ENCODE measurements at regions not wholly inside any gene's neighbourhood (a gene's known extent, or its start where the extent isn't known, plus 50 kb on each side); places are given as distances from the start of the nearest gene placed in this dataset.
A peak's percentile ranks its signal among the peaks of the same experiment; 100 is the strongest.

DNA sequence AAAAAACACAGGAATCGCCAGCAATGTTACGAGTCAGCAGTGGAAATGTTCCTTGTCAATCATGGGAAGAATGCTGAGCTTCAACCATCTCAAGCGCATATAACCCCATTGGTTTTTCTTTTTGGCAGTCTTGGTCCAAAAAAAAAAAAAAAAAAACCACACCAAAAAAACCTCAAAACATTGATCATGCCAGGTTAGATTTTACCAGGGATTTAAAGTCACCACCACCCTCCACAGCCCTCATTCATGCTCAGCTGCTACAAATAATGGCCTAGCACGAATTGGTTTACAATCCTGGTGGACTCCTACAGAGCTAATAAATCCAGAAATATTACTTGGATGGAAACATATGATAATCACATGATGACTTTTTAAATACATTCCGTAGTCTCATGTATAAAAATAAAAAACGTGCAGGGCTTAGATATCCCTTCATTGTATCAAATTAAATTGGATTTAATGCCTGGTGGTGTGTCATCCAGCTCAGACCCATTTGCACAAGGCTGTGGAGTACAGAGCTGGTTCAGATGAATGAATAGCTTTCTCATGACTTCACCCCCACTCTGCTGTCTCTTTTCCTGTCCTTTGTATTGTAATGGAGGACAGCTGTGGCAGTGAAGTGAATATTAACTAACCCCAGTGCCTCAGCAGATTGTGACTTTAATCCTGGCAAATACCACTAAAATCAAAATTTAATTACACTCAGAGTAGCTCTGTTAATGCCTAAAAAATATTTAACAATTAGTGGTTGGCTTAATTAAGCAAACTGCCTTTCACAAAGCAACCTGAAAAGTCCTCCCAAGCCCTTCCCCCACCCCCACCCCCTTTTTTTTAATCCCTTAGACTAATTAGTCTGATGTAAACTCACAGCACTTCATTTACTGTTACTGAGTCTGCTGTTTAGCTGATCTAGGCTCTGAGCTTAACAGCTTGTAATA is 626.5 kb upstream of the ZNF608 start:
- peak; percentile 65 to 76 for DNase-seq (ENCODE audit: low read depth in 2 of 2)

GRCh38 chr5:125375143-125375542 is 628.7 kb upstream of the ZNF608 start:
- DNase-seq (ENCODE audit: low read depth in 2 of 2): no peak

- DNase-seq (ENCODE audit: low read depth in 2 of 2): no peak
Measured at GRCh38 chr5:125376059-125376641, 629.7 kb upstream of the ZNF608 start.

DNA sequence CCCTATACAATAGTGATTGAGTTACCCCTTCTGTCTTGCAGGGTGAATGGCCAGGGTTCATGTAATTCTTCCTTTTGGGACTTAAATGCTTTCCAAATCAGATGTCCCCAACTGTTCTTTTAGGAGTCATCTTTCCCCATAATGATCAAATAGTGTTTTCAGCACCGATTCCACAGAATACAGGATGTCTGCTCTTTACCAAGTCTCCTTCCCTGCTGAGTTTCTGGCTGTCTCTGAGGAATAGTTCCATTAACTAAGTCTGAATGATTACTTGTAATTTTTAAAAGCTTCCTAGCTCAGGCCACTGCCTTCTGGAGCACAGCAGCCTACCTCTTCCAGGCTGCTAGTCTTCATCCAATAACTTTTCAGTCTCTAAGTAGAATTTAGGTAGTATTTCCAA is 630.7 kb upstream of the ZNF608 start:
- DNase-seq (ENCODE audit: low read depth in 2 of 2): no peak

GRCh38 chr5:125381290-125381689 is 634.9 kb upstream of the ZNF608 start:
- no peak for DNase-seq (ENCODE audit: low read depth in 2 of 2)

DNA sequence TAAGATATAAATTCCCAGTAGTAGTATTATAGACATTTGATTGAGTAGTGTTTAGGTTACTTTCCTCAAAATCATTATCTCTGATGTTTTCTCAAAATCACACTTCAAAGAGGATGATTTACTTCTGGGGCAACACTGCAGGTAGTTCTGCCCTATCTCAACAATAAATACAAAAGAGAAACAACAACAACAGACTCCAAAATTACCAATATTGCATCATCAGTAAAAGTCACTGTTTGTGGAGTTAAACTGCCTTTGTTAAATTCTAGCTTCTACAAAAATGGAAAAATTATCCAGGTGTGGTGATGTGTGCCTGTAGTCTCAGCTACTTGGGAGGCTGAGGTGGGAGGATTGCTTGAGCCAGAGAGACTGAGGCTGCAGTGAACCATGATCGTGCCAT is 637.6 kb upstream of the ZNF608 start:
- DNase-seq (ENCODE audit: low read depth in 2 of 2): no peak

DNA sequence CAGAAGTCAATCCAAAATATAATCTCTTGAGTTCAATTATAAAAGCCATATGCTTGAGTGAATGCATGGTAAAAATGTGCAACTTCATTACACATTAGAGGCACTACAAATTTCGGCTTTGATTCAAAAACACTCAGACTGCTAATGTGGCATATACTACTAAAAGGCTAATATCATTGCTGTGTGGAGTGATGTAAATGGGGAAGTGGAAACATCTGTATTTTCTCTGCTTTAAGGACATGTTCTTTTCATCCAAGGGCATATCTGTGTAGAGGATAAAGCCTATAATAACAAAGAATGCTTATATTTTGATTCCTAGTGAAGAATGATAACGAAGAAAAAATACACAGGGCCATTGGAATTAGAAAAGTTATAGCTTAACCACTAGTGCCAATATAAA is 643.9 kb upstream of the ZNF608 start:
- no peak for DNase-seq (ENCODE audit: low read depth in 2 of 2)

DNA sequence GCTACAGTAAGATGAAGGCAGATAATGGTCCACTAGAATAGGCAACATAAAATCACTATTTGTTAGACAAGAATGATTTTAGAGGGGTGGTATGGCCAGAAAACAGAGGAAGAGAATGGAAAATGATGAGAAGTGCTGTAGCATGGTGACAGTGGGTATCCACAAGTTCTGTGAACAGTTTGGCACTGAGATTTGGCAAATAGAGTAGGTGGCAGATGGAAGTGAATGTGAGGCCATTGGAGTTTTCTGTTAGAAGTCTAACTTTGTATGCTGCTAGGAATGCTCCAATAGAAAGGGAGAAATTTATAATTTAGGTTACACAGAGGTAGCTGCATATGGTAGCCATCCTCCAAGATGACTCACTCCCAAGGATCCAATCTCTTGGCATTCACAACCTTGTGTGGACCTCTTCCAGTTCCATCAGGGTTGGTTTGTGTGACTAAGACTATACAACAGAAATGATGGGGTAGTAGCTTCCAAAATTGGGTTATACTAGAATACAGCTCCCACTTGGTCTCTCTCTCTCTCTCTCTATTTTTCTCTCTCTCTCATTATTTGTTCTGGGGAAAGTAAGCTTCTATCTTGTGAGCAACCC is 646.9 kb upstream of the ZNF608 start:
- DNase-seq (ENCODE audit: low read depth in 2 of 2): no peak

DNA sequence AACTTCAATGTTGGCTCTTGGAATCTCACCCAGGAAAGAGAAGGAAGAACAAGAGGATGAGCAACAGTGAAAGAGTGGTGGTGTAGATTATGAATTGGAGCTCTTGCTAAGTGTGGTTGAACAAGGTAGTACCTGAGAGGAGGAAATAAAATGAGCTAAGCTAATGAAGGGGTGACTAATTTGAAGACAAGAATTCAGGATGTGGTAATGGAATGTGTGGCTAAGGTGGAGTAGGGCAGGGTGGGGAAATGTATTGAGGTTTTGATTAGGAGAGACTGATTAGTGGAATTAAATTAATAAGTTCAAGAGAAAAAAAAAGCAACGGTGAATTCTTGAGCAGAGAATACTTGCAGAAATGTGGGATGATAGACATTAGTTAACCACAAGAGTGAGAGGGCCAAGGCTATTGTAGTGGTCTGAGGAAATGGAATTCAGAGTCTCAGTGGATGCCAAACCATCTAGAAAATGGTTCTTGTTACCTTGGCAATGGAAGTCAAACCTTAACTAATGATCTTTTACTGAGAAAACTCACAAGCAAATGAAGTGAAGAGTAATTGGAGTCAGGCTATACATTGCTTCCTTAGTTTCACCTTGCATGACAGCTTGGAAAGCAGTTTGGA is 648.3 kb upstream of the ZNF608 start:
- DNase-seq (ENCODE audit: low read depth in 2 of 2): no peak

DNA sequence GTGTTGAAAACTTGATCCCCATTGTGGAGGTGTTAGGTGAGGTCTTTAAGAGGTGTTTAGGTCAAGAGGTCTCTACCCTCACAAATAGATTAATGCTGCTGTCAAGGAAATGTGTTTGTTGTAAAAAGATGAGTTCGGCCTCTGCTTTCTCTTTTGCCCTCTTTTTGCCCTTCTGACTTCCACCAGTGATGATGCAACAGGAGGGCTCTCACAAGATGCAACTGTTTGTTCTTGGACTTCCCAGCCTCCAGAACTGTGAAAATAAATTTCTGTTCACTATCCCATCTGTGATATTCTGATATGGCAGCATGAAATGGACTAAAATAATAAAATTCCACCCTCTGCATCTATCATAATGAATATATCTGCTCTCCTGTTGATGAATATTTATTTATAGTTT is 650.0 kb upstream of the ZNF608 start:
- no peak for DNase-seq (ENCODE audit: low read depth in 2 of 2)

GRCh38 chr5:125398466-125398865 is 652.0 kb upstream of the ZNF608 start:
- no peak for DNase-seq (ENCODE audit: low read depth in 2 of 2)

- DNase-seq (ENCODE audit: low read depth in 2 of 2): no peak
Measured at GRCh38 chr5:125399885-125400284, 653.4 kb upstream of the ZNF608 start.

- DNase-seq (ENCODE audit: low read depth in 2 of 2): no peak
Measured at GRCh38 chr5:125401724-125402622, 655.5 kb upstream of the ZNF608 start.

- no peak for DNase-seq (ENCODE audit: low read depth in 2 of 2)
Measured at GRCh38 chr5:125402787-125403186, 656.3 kb upstream of the ZNF608 start.

DNA sequence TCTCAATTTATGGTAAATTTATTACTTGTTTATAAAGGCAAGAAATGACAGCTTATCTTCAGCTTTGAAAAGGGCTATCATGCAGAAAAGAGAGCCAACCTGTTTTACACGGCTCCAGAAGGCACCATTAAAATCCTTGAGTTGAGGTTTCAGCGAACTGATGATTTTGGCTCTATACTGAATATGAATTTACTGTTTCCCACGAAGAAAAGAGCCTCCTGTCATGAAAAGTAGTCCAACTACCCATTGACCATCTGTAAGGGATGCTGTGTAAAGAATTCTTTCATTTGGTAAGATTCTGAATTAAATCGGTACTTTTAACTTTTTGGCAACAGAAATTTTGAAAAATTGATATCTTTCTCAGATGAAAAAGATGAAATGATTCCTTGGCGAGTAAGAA is 657.6 kb upstream of the ZNF608 start:
- no peak for DNase-seq (ENCODE audit: low read depth in 2 of 2)

DNA sequence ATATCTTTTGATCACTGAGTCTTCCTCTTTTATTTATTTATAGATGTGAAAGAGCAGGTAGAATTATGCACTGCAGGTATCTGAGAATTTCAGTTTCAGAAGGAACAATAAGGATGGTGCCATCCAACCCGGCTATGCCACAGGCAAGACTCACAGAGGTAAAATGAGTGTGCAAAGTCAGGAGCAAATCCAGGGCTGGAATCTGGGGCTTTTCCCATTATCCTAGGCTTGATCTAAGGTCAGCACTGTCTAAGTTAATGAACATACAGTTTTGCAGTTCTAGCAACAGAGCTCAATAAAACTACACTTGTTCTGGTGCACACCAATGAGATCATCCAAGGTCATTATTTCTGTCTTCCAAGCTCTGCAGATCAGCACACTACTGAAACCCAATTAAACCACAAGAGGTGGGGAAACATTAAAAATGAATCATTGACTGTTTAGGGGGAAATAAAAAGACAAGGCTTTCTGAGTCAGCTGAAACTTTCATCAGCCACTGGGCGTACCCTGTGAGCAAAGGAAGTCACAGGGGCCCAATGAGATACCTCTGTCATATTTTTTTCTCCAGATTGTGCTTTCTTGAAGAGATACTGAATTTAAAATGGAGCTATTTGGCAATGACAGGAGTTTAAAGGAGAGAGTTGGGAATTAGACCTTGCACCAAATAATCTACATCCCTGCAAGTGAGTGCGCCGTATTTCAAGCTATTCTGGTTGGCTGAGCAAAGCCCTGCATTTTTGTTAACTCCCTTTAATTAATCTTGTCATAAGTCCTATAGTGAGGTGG is 662.2 kb upstream of the ZNF608 start:
- DNase-seq (ENCODE audit: low read depth in 2 of 2): peak; percentile 23 to 76

DNA sequence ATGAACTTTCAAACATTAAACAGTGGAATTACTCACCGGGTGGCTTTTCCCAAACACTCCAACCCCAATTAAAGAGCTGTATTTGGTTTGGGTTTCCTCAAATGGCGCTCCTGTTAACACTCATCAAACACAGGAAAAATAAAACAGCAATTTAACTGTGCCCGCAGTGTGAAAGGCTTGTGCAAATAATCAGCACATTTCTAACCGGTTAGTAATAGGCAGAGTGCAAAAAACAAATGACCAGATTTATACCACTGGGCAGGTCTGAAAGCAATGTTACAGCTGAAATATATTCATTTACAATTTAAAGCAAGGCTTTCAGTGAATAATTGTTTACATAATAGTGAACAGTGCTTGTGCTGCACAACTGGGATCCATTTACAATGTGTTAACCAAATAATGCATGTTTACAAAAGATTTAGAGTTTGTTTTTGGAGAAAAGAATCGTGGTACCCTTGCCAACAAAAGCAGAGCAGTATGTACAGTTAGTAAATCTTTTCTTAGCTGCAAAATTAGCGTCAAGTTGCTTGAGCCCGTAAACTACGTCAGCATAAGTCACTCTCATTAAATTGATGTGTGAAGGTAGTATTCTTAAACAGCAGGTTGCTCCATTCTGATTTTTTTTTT is 662.9 kb upstream of the ZNF608 start:
- DNase-seq (ENCODE audit: low read depth in 2 of 2): peak; percentile 23 to 80

- peak in 1 of 2 donors; percentile 1 for DNase-seq (ENCODE audit: low read depth in 2 of 2)
Measured at GRCh38 chr5:125409861-125410536, 663.6 kb upstream of the ZNF608 start.

DNA sequence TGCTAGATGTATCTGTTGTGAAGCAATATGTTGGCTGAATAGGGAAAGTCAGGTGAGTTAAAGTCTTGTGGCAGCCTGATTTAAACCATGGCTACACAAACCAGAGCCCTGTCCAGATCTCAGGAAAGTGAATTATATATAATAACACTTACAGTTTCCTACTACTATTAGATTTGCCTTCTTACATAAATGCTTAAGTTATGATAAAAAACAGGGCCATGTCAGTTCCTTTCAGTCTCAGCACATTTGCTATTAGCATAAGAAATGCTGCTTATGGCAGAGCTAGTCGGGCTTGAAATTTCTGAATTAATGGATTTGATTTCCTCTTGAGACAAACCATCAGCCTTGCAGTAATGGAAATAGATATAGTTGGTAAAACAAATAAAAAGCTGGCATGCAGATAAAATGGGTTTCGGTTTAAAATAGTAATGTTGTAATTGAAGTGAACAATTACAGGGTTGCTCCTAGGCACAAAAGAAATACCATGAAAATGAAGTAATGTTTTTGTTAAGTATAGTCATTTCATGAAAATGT is 664.2 kb upstream of the ZNF608 start:
- DNase-seq (ENCODE audit: low read depth in 2 of 2): peak in 1 of 2 donors; percentile 77
